ENCODE measurements at regions not wholly inside any gene's neighbourhood (a gene's known extent, or its start where the extent isn't known, plus 50 kb on each side); places are given as distances from the start of the nearest gene placed in this dataset.

GRCh38 chr10:29840516-29841276 lies 205.9 kb upstream of the SVIL start:
- H2AFZ ChIP-seq (ENCODE audit: low read length, unreplicated experiment): no peak overlapping the region
- H3K36me3 ChIP-seq (ENCODE audit: insufficient read depth, low read length): 0 out of 2 replicates have a peak, but pooled peaks cover 4% of the 10 kb centered on the region
- no peaks in the 10 kb centered on the region for H3K79me2 ChIP-seq (ENCODE audit: control insufficient read depth, insufficient read depth, low read length, unreplicated experiment)
- no peaks in the 10 kb centered on the region for H3K4me1 ChIP-seq (ENCODE audit: control insufficient read depth, insufficient read depth, low read length, unreplicated experiment)
- H3K27ac ChIP-seq (ENCODE audit: low read depth, low read length): no peak overlapping the region
- H3K4me3 ChIP-seq (ENCODE audit: low read depth, low read length): no peak overlapping the region
- no peaks in the 10 kb centered on the region for H3K27me3 ChIP-seq (ENCODE audit: insufficient read depth, low read length)

- no peak overlapping the region for H3K27ac ChIP-seq (ENCODE audit: low read depth, low read length)
- H3K79me2 ChIP-seq (ENCODE audit: control insufficient read depth, insufficient read depth, low read length, unreplicated experiment): no peaks in the 10 kb centered on the region
- H3K4me1 ChIP-seq (ENCODE audit: control insufficient read depth, insufficient read depth, low read length, unreplicated experiment): no peaks in the 10 kb centered on the region
- no peak overlapping the region for H3K4me3 ChIP-seq (ENCODE audit: low read depth, low read length)
- H3K27me3 ChIP-seq (ENCODE audit: insufficient read depth, low read length): no peaks in the 10 kb centered on the region
- no peak overlapping the region for H2AFZ ChIP-seq (ENCODE audit: low read length, unreplicated experiment)
- H3K36me3 ChIP-seq (ENCODE audit: insufficient read depth, low read length): no peaks in the 10 kb centered on the region
These were observed 205.2 kb upstream of the SVIL start for GRCh38 chr10:29839826-29840515.

- no peaks in the 10 kb centered on the region for H3K4me1 ChIP-seq (ENCODE audit: control insufficient read depth, insufficient read depth, low read length, unreplicated experiment)
- H3K27ac ChIP-seq (ENCODE audit: low read depth, low read length): no peak overlapping the region
- no peaks in the 10 kb centered on the region for H3K36me3 ChIP-seq (ENCODE audit: insufficient read depth, low read length)
- no peaks in the 10 kb centered on the region for H3K79me2 ChIP-seq (ENCODE audit: control insufficient read depth, insufficient read depth, low read length, unreplicated experiment)
- no peaks in the 10 kb centered on the region for H3K27me3 ChIP-seq (ENCODE audit: insufficient read depth, low read length)
- H2AFZ ChIP-seq (ENCODE audit: low read length, unreplicated experiment): no peak overlapping the region
- no peak overlapping the region for H3K4me3 ChIP-seq (ENCODE audit: low read depth, low read length)
These were observed 203.8 kb upstream of the SVIL start for GRCh38 chr10:29838539-29838938.

GRCh38 chr10:29837586-29837985 lies 202.8 kb upstream of the SVIL start:
- H3K36me3 ChIP-seq (ENCODE audit: insufficient read depth, low read length): no peaks in the 10 kb centered on the region
- no peaks in the 10 kb centered on the region for H3K27me3 ChIP-seq (ENCODE audit: insufficient read depth, low read length)
- H3K79me2 ChIP-seq (ENCODE audit: control insufficient read depth, insufficient read depth, low read length, unreplicated experiment): no peaks in the 10 kb centered on the region
- H3K4me1 ChIP-seq (ENCODE audit: control insufficient read depth, insufficient read depth, low read length, unreplicated experiment): no peaks in the 10 kb centered on the region
- H2AFZ ChIP-seq (ENCODE audit: low read length, unreplicated experiment): no peak overlapping the region
- no peak overlapping the region for H3K27ac ChIP-seq (ENCODE audit: low read depth, low read length)
- no peak overlapping the region for H3K4me3 ChIP-seq (ENCODE audit: low read depth, low read length)

GRCh38 chr10:29836396-29836795 lies 201.6 kb upstream of the SVIL start:
- H3K4me1 ChIP-seq (ENCODE audit: control insufficient read depth, insufficient read depth, low read length, unreplicated experiment): no peaks in the 10 kb centered on the region
- no peak overlapping the region for H3K4me3 ChIP-seq (ENCODE audit: low read depth, low read length)
- H3K27ac ChIP-seq (ENCODE audit: low read depth, low read length): no peak overlapping the region
- no peaks in the 10 kb centered on the region for H3K36me3 ChIP-seq (ENCODE audit: insufficient read depth, low read length)
- no peaks in the 10 kb centered on the region for H3K79me2 ChIP-seq (ENCODE audit: control insufficient read depth, insufficient read depth, low read length, unreplicated experiment)
- no peak overlapping the region for H2AFZ ChIP-seq (ENCODE audit: low read length, unreplicated experiment)
- no peaks in the 10 kb centered on the region for H3K27me3 ChIP-seq (ENCODE audit: insufficient read depth, low read length)

- H3K4me3 ChIP-seq (ENCODE audit: low read depth, low read length): no peak overlapping the region
- no peak overlapping the region for H2AFZ ChIP-seq (ENCODE audit: low read length, unreplicated experiment)
- no peaks in the 10 kb centered on the region for H3K4me1 ChIP-seq (ENCODE audit: control insufficient read depth, insufficient read depth, low read length, unreplicated experiment)
- H3K27ac ChIP-seq (ENCODE audit: low read depth, low read length): no peak overlapping the region
- H3K79me2 ChIP-seq (ENCODE audit: control insufficient read depth, insufficient read depth, low read length, unreplicated experiment): no peaks in the 10 kb centered on the region
- no peaks in the 10 kb centered on the region for H3K27me3 ChIP-seq (ENCODE audit: insufficient read depth, low read length)
- H3K36me3 ChIP-seq (ENCODE audit: insufficient read depth, low read length): no peaks in the 10 kb centered on the region
These were observed 200.3 kb upstream of the SVIL start for GRCh38 chr10:29835055-29835454.

- H3K36me3 ChIP-seq (ENCODE audit: insufficient read depth, low read length): no peaks in the 10 kb centered on the region
- no peak overlapping the region for H3K4me3 ChIP-seq (ENCODE audit: low read depth, low read length)
- no peaks in the 10 kb centered on the region for H3K79me2 ChIP-seq (ENCODE audit: control insufficient read depth, insufficient read depth, low read length, unreplicated experiment)
These were observed 196.1 kb upstream of the SVIL start for GRCh38 chr10:29830531-29831512.

GRCh38 chr10:29829776-29830175 lies 195.0 kb upstream of the SVIL start:
- no peak overlapping the region for H2AFZ ChIP-seq (ENCODE audit: low read length, unreplicated experiment)
- no peak overlapping the region for H3K27ac ChIP-seq (ENCODE audit: low read depth, low read length)
- H3K79me2 ChIP-seq (ENCODE audit: control insufficient read depth, insufficient read depth, low read length, unreplicated experiment): no peaks in the 10 kb centered on the region
- no peak overlapping the region for H3K4me3 ChIP-seq (ENCODE audit: low read depth, low read length)
- H3K36me3 ChIP-seq (ENCODE audit: insufficient read depth, low read length): no peaks in the 10 kb centered on the region
- H3K4me1 ChIP-seq (ENCODE audit: control insufficient read depth, insufficient read depth, low read length, unreplicated experiment): peaks cover 8% of the 10 kb centered on the region
- no peaks in the 10 kb centered on the region for H3K27me3 ChIP-seq (ENCODE audit: insufficient read depth, low read length)

More at GRCh38 chr10:29830531-29831512, 196.1 kb upstream of the SVIL start:
- no peak overlapping the region for H2AFZ ChIP-seq (ENCODE audit: low read length, unreplicated experiment)
- H3K27ac ChIP-seq (ENCODE audit: low read depth, low read length): no peak overlapping the region
- H3K27me3 ChIP-seq (ENCODE audit: insufficient read depth, low read length): no peaks in the 10 kb centered on the region
- H3K4me1 ChIP-seq (ENCODE audit: control insufficient read depth, insufficient read depth, low read length, unreplicated experiment): peaks cover 8% of the 10 kb centered on the region

- Histone ChIP-seq H3K36me3 (ENCODE audit: insufficient read depth, low read length) (no peaks in the 10 kb centered on the region), H3K4me1 (ENCODE audit: control insufficient read depth, insufficient read depth, low read length, unreplicated experiment) (peaks cover 8% of the 10 kb centered on the region), H3K27me3 (ENCODE audit: insufficient read depth, low read length) (no peaks in the 10 kb centered on the region), H3K79me2 (ENCODE audit: control insufficient read depth, insufficient read depth, low read length, unreplicated experiment) (no peaks in the 10 kb centered on the region), H3K4me3 (ENCODE audit: low read depth, low read length) (no peak overlapping the region), H2AFZ (ENCODE audit: low read length, unreplicated experiment) (no peak overlapping the region), H3K27ac (ENCODE audit: low read depth, low read length) (no peak overlapping the region; the same call in 1 of the 2 replicates)
These were observed 194.2 kb upstream of the SVIL start for GRCh38 chr10:29828956-29829355.

- H3K79me2 ChIP-seq (ENCODE audit: control insufficient read depth, insufficient read depth, low read length, unreplicated experiment): no peaks in the 10 kb centered on the region
- peaks cover 8% of the 10 kb centered on the region for H3K4me1 ChIP-seq (ENCODE audit: control insufficient read depth, insufficient read depth, low read length, unreplicated experiment)
- no peaks in the 10 kb centered on the region for H3K36me3 ChIP-seq (ENCODE audit: insufficient read depth, low read length)
- no peak overlapping the region; the same call in 1 of the 2 replicates for H3K27ac ChIP-seq (ENCODE audit: low read depth, low read length)
- no peak overlapping the region for H2AFZ ChIP-seq (ENCODE audit: low read length, unreplicated experiment)
- no peak overlapping the region for H3K4me3 ChIP-seq (ENCODE audit: low read depth, low read length)
- no peaks in the 10 kb centered on the region for H3K27me3 ChIP-seq (ENCODE audit: insufficient read depth, low read length)
These were observed 193.7 kb upstream of the SVIL start for GRCh38 chr10:29828440-29828894.

All from ACC112 (cell line).